Stromal cell of bone marrow (primary cell): ENCODE measurements at regions not wholly inside any gene's neighbourhood (a gene's known extent, or its start where the extent isn't known, plus 50 kb on each side); places are given as distances from the start of the nearest gene placed in this dataset.
"Not testable (repeated sequence)": the region's sequence is repeated elsewhere in the genome, so short reads cannot be mapped to it uniquely, and the experiment has no call there.

Experiments used
- DNase-seq: peaks from one replicate; pipeline ENCODE4 v3.0.0-alpha.2; 2012; ENCODE audit warnings: low read depth

DNA sequence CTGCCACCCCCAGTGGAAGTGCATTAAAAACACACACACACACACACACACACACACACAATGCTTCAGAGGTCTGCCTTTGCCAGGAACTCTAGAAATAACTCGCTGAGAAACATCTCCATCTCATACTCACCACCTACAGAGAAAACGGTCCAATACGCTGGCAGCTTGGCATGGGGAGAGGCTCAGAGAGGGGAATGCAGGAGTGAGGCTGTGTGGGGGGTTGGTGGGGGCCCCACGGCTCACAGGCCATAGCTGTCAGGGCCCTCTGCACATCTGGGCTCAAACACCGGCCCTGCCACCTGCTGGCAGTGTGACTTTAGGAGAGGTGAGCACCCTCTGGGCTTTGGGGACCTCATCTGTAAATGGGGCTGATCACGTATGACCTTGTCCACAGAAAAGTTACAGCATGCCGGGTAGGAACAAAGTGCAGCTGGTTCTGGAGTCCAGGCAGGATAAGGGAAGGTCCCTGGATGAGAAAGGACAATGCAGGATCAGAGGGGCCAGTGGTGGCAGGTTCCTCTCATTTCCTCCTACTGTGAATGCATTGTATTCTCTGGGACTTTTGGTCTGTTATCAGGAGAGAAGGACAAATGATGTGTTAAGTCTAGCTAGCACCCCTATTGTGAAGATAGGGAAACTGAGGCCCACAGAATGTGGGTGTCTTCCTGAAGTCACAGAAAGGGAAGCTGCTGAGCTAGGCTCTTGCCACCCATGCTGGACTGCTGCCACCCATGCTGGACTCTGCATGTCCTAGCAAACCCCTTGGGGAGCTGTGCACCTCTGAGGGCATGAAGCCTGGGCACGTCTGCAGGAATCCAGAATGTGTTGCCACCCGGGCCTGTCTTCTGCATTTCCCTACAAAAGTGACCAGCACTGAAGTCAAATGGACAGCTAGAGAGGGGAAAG is 404.6 kb downstream of the RPS24 start:
- no peak for DNase-seq

DNA sequence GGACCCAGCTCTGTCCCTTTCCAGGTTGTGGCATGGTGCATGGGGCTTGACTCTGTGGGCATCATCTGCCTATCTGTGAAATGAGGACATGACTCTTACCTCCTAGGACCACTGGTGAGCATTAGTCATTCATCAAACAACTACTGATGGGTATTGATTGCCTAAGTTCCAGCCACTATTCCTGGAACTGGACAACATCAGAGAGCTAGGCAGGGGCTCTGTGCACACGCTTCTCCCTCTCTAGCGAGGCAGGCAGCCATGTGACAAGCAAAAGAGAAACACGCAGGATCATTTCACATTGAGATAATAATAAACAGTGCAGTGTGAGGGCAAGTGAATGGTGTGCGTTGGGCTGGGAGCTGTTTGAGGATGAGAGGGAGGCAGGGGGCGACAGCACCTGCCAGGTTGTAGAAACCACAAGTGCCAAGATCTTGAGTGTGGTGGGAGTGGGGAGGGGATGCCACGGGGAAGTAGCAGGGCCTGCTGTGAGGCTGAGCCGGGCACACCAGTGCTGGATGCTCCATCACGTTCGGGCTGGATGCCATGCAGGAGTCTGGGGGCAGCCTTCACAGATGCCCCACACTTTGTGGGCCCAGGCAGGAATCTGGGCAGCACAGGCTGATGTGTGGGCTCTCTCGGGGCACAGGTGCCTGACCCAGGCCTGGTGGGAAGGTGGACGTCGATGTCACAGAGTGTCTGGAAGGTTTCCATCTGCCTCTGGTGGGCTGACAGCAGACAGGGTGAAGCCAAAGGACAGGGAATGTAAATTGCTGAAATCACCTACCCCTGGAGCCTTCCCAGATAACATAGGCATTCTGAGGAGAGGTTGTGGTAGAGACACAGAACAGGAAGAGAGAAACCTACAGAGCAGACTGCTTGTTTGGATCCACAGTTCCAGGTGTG is 405.5 kb downstream of the RPS24 start:
- DNase-seq = no peak

DNA sequence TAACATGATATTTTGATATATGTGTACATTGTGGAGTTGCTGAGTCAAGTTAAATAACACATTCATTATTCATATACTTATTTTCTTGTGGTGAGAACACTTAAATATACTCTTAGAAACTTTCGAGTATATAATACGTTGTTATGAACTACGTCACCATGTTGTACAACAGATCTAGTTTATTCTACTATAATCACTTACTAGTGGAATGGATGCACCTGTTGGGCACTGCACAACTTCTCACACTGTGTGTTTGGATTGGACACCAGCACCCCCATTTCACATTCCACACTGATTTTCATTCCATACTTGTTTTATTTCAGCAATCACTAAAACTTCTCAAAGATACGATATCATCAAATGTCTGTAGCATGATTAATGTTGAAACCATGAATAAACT is 407.3 kb downstream of the RPS24 start:
- DNase-seq = no peak

DNA sequence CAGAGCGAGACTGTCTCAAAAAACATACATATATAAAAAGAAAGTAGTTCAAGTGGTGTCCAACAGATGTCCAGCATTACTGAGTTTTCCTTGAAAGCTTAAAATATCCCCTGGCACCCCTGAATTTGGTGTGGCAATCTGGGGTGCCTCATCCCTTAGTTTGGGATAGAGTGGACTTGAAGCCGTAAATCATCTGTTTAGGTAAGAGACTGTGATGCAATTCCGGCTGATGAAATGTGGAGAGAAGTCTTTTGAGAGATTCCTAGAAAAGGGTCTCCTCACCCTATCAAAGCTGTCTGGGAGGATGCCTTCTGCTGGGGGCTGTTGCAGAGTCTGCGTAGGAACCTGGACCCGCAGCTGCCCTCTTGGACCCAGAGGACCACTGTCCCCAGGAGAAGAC is 408.0 kb downstream of the RPS24 start:
- no peak for DNase-seq

DNA sequence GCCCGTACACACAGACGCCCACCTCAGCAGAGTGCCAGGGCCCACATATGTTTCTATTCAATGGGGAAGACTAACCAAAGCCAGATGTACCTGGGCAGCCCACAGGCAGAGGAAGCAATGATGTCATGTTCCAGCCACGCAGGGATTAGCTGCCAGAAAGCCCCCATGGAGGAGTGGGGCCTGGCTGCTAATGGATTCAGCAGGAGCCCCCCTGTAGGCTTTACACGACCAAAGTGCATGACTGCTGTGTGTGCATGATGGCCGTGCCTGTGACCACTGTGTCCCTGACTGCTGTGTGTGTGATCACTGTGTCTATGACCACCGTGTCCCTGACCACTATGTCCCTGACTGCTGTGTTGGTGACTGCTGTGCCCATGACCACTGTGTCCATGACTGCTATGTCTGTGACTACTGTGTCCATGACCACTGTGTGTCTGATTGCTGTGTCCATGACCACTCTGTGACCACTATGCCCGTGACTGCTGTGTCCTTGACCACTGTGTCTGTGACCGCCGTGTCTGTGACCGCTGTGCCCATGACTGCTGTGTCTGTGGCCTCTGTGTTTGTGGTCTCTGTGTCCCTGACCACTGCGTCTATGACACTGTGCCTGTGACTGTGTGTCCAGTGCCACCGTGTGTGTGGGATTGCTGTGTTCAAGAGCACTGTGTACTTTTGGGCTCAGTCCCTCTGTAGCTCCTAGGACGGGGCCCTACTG is 409.3 kb downstream of the RPS24 start:
- no peak for DNase-seq

DNA sequence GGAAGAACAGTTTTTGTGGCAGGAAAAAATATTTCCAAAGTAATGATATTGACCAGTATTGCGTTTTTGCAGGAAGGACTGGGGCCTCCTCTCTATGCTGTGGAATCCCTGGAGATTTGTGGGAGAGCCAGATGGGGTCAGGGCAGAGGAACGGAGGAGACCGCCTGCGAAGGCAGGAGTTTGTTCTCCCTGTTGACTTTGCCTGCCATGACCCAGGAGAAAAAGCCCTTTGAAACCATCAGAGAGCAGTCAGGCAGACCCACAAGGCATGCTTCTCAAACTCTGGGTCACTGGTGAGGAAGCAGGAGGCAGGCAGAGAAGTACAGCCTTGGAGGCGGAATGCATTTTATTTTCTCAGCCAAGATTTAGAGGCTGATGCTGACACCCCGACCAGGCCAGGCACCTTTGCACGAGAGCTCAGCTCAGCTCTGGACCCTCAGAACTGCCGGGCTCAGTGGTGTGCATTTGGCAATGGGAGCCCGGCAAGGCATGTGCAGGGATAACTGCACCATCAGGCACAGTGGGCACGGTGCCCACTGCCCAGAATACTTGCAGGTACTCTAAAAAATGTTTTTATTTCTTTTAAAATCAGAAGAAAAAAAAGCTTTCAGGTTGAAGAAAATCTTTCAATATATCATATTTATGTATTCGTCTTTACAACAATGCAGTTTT is 410.4 kb downstream of the RPS24 start:
- no peak for DNase-seq

DNA sequence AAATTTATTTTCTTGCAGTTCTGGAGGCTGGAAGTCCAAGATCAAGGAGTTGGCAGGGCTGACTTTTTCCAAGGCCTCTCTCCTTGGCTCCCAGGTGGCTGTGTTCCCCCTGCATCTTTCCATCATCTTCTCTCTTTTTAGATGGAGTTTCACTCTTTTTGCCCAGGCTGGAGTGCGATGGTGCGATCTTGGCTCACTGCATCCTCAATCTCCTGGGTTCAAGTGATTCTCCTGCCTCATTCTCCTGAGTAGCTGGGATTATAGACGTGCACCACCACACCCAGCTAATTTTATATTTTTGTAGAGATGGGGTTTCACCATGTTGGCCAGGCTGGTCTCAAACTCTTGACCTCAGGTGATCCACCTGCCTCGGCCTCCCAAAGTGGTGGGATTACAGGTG is 411.1 kb downstream of the RPS24 start:
- DNase-seq = not testable (repeated sequence)

DNA sequence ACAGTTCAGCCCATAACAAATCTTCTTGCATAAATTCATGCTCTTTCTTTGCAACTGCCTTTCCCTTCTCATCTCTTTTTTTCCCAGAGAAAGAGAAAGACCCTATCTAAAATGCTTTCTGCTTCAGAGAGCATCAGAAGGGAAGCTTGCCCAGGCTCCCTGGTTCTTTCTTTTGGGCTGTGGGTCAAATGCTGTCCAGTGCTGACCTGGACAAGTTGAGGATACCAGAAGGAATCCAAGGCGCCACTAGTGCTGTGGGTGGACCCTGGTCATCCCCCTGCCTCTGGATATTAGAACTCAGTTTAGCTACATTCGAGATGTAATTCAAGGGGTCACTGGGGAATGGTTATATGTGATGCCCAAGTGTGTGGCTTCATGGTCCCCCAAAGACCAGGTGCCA is 411.6 kb downstream of the RPS24 start:
- DNase-seq = no peak

DNA sequence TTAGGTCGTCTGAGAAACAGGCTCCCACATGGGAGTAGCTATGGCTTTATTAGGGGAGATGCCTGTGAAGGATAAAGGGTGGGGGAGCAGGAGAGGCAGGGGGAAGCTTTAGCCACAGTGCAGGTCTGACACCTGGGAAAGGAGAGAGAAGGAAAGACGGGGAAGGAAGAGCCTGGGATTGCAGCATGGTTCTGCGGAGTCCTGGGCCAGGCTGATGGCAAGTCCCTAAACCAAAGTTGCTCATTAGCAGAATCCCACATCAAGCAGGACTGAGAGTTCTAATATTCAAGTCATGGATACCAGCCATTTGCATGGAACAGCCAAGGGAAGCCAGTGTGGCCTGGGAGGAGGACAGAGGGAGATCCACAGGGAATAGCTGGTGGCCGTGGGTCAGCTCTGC is 414.8 kb downstream of the RPS24 start:
- DNase-seq = no peak

DNA sequence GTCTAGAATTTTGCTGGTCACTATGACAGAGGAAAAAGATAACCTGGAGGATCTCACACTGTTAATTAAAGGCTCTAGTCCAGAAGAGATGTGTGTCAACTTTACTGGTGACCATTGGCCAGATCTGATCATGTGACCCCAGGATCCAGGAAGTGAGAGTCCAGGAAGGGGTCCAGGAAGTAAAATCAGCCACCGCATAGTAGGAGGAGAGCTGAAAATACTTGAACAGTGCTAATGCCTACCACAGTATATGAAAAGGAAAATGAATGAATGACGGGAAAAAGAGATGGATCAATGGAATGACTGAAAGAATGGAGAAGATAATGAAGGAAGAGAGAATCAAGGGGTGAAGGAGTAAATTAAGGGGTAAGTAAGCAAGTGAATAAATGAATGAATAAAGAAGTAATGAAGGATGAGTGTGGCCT is 415.3 kb downstream of the RPS24 start:
- DNase-seq = no peak

DNA sequence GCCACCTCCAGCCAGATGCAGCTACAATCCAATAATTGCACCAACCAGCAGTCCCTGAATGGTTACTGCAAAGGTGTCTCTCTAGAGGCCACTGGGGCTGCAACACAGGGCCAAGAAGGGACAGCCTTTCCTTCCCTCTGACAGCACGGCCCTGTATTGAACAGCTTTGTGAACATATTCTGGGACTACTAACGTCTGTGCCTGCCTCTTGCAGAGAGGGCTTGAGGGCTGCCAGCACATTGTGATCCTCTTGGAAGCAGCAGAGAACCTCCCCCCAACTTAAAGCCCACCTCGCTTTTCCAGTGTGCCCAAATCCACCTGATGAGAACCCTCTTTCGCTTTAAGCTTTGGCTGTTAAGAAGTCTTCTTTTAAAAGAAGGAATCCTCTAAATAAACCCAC is 415.9 kb downstream of the RPS24 start:
- no peak for DNase-seq

DNA sequence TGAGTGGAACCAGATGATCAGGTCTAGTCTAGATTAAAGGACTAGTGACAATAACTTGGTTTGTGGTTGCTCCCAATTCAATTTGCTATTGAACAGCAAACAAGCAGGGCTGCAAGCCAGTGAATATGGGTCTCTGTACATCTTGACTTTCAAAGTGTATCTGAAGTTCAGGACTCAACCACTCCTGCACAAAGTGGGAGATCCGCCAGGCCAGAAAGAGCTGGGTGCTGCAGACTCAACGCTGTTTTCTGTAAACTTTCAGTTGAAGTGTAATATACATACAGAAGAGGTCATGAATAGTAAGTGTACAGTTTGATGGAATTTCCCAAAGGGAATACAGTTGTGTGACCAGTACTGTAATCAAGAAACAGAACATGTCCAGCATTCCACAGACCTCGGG is 416.6 kb downstream of the RPS24 start:
- no peak for DNase-seq

DNA sequence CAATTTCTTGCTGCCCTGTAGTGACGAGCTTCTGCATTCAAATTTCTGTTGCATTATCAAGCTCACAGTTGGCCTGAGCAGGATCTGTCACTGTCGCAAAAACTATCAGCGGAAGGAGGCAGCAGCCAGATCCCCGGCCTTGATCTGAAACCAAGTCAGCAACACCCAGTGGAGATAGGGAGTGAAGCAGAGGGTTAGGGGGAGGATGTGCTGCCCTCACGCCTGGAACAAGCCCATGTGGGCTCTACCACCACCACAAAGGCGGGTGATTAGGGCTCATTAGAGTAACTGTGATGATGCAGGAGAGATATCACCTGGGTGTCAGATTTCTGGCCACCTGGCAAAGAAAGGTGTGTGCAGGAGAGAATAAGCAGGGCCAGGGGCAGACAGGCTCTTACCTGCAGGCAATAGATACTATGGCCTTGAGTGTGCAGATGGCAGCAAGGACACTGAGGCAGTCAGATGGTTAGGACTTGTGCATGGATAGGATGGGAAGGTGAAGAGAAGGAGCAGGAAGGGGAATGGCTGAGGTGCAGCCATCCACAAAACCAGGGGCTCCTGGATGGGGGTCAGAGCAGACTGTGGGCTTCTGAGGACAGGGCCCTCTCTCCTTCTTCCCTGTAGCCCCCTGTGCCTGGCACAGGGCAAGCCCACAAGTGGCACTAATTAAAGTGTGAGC is 417.3 kb downstream of the RPS24 start:
- DNase-seq = no peak

DNA sequence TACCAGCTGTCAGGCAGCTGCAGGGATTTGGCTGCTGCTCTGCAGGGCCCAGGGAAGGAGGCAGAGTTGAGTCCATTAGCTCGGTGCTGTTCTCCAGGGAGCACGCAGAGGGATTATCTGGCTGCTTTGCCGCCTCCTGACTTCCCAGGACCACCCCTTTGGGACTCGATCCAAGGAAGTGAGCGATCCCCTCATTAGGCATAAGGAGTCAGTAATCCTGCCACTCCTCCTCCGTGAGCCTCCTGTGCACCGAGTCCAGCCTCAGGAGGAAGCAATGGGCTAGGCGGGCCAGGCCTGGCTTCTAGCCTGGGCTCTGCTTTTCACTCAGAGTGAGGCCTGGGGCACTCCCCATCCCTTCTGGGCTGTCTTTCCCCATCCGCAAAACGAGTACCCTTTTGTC is 417.9 kb downstream of the RPS24 start:
- no peak for DNase-seq

DNA sequence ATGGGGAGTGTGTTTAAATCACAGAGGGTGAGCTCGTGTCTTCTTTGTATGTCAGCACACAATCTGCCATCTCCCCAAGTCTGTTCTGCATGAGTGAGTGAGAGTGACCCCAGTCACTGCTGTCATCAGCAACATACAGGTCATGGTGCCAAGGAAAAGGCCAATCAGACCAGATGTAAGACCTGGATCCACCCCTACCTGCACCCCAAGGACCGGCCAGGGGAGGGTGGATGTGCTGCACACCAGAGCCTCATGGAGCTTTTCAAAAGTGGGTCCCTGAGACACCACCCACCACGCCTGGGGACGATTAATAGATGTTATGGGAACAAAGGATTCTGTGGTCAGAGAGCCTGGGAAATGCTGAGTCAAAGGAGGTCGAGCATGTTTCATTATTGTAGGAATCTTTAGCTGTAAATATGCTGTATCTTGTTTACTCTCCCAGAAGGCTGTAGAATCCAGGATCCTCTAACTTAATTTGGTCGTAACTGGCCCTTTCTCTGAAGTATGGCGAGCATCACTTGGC is 420.5 kb downstream of the RPS24 start:
- DNase-seq = no peak

DNA sequence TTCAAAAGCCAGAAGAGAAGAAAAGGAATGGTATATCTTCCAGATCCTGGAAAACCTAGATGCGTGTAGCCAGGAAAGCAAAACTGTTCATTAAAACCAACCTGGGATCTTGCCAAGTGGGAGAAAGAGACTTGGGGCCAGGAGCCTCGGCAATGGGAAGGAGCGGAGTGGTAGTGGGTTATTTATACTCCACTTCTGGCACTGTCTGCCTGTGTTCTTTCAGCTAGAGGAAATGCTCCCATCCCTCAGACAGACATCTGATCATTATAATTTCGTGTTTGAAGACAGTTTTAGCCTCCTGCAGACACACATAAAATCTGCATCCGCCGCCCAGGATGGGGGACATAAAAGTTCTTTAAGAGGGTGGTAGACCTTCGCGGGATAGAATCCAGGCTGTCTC is 421.6 kb downstream of the RPS24 start:
- no peak for DNase-seq

DNA sequence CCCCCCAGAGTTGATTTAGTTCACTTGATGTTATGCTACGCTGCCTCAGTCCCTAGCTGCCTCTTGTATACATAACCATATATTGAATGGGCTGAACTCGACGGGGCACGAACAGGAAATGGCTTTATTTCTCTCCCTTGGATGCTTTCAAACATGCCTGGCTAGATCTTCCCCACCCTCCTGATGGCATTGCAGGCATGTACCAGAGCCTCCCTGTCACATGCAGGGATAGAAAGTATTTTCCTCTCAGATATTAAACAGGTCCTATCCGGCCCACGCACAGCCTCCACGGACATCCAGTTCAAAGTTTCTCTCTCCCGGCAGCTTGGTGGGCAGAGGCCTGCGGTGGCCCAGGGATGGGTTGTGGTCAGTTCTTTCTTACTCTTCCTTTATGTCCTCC is 422.1 kb downstream of the RPS24 start:
- DNase-seq = no peak

DNA sequence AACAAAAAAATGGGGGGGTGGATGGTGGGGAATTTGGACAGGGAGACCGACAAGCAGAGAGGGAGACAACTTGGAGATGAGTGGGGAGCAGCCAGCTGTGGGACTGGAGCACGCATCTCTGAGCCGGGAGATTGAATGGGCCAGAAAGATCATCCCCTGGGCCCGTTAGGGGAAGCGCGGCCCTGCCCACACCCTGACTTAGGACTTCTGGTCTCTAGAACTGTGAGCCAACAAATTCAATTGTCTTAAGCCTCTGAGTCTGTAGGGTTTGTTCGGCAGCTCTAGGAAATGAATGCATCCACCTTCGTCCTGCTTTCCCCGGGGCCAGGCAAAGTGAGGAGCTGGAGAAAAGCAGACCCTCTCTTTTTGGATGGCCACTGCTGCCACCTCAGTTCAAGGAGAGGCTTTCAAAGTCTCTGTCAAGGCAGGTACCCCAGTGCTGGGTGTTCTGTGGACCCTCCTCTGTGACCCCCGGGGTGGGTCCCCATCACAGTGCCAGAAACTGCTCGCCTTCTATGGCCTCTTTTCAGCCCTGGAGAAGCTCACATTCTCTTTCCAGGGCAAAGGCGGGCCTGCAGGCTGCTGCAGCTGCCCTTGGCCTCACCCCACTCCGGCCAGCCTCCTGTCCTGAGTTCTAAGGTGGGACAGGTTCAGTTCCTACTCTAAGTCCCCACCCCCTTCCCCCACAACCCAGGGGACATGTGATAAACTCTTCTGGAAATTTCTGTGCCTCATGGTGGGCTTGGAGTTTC is 423.2 kb downstream of the RPS24 start:
- no peak for DNase-seq

DNA sequence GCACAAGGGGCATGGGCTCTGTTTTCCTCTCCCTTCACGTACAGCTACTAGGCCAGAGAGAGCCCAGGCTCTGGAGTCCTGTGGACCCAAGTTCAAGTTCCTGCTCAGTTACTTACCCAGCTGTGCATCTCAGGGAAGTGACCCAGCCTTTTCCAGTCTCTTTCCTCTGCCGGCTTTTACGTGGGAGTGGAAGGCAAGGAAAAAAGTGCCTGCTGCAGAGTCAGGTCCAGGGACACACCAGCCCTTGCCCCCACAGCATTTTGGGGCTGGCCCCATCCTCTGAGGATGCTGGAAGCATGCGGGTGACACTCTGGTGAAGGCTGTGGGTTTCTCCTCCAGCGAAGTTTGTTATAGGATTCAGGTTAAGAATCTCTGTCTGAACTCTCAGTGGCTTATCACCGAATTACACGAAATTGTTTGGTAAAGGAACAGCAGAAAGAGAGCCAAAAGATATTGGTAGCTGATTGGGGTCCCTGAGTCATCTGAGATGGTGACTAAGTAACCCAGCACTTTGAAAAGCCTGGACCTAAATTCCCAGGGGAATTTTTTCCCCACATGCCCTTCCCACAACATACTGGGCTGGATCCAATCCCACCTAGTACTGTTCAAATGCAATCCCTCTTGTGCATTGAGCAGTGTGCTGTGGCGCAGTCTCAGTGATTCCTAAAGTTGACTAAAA is 424.3 kb downstream of the RPS24 start:
- peak; percentile 52 for DNase-seq
